ENCODE measurements at regions not wholly inside any gene's neighbourhood (a gene's known extent, or its start where the extent isn't known, plus 50 kb on each side); places are given as distances from the start of the nearest gene placed in this dataset.
"Not testable (repeated sequence)": the region's sequence is repeated elsewhere in the genome, so short reads cannot be mapped to it uniquely, and the experiment has no call there.

GRCh38 chr18:54433368-54433767 is 75.7 kb downstream of the C18orf54 start:
- DNase-seq = no peak

- DNase-seq = no peak
Measured at GRCh38 chr18:54433857-54434256, 76.2 kb downstream of the C18orf54 start.

- no peak for DNase-seq
Measured at GRCh38 chr18:54434453-54434852, 76.7 kb downstream of the C18orf54 start.

- no peak for DNase-seq
Measured at GRCh38 chr18:54436501-54436900, 78.8 kb downstream of the C18orf54 start.

- DNase-seq = peak in 2 of 3 donors; percentile 3 to 8
Measured at GRCh38 chr18:54440292-54440691, 82.6 kb downstream of the C18orf54 start.

GRCh38 chr18:54444319-54444914 is 86.7 kb downstream of the C18orf54 start:
- peak; percentile 26 to 77 (median 48) for DNase-seq

GRCh38 chr18:54453996-54454395 is 96.3 kb downstream of the C18orf54 start:
- no peak for DNase-seq

- DNase-seq = no peak
Measured at GRCh38 chr18:54465502-54465901, 107.8 kb downstream of the C18orf54 start.

- DNase-seq = no peak
Measured at GRCh38 chr18:54466248-54467005, 108.7 kb downstream of the C18orf54 start.

GRCh38 chr18:54479365-54479764 is 111.7 kb upstream of the DYNAP start:
- no peak for DNase-seq

GRCh38 chr18:54480616-54481015 is 110.4 kb upstream of the DYNAP start:
- DNase-seq = no peak

- DNase-seq = not testable (repeated sequence)
Measured at GRCh38 chr18:54502451-54502850, 88.6 kb upstream of the DYNAP start.

- DNase-seq = no peak
Measured at GRCh38 chr18:54503131-54503894, 87.7 kb upstream of the DYNAP start.

GRCh38 chr18:54506516-54507261 is 84.4 kb upstream of the DYNAP start:
- no peak for DNase-seq

- no peak for DNase-seq
Measured at GRCh38 chr18:54509793-54510192, 81.3 kb upstream of the DYNAP start.

- DNase-seq = no peak
Measured at GRCh38 chr18:54515149-54515548, 75.9 kb upstream of the DYNAP start.

- no peak for DNase-seq
Measured at GRCh38 chr18:54517521-54517920, 73.5 kb upstream of the DYNAP start.

GRCh38 chr18:54521846-54522245 is 69.2 kb upstream of the DYNAP start:
- no peak for DNase-seq

- no peak for DNase-seq
Measured at GRCh38 chr18:54528942-54529376, 62.1 kb upstream of the DYNAP start.

GRCh38 chr18:54529444-54529843 is 61.6 kb upstream of the DYNAP start:
- DNase-seq = no peak

- DNase-seq = no peak
Measured at GRCh38 chr18:54530285-54530684, 60.8 kb upstream of the DYNAP start.

Measured in muscle of back (tissue), 3 donors.